ENCODE measurements at regions not wholly inside any gene's neighbourhood (a gene's known extent, or its start where the extent isn't known, plus 50 kb on each side); places are given as distances from the start of the nearest gene placed in this dataset.

GRCh38 chr3:34196914-34197313, 398.5 kb downstream of the PDCD6IP start:
- TF ChIP-seq EZH2phosphoT487 (IDR thresholded peaks at IDR 0.05; ENCODE audit: unreplicated experiment) (no peak), REST (IDR thresholded peaks at IDR 0.05; ENCODE audit: unreplicated experiment) (no peak), CTCF (conservative IDR thresholded peaks at IDR 0.05; ENCODE audit: low read depth in 2 of 2) (no peak), EZH2 (IDR thresholded peaks at IDR 0.05; ENCODE audit: low read depth, unreplicated experiment) (no peak), POLR2AphosphoS5 (IDR thresholded peaks at IDR 0.05; ENCODE audit: low read depth) (no peak), JUNB (IDR thresholded peaks at IDR 0.05; ENCODE audit: unreplicated experiment) (no peak), CREB1 (CRISPR knock-in tag; IDR thresholded peaks at IDR 0.05; ENCODE audit: low read depth) (no peak)

Measured in GM23338 (cell line).